ENCODE measurements at regions not wholly inside any gene's neighbourhood (a gene's known extent, or its start where the extent isn't known, plus 50 kb on each side); places are given as distances from the start of the nearest gene placed in this dataset.
"Not testable (repeated sequence)": the region's sequence is repeated elsewhere in the genome, so short reads cannot be mapped to it uniquely, and the experiment has no call there.

DNA sequence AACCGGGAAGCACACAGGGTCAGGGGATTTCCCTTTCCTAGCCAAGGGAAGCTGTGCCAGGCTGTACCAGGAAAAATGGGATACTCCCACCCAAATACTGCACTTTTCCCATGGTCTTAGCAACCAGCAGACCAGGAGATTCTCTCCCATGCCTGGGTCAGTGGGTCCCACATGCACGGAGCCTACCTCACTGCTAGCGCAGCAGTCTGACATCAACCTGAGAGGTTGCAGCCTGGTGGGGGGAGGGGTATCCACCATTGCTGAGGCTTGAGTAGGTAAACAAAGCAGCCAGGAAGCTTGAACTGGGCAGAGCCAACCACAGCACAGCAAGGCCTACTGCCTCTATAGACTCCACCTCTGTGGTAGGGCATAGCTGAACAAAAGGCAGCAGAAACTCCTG lies 85.5 kb upstream of the LRRC4C start:
- H3K27me3 ChIP-seq (ENCODE audit: control insufficient read depth in 2 of 2, insufficient read depth in 1 of 2, low read length in 1 of 2); DNase-seq (ENCODE audit: low read depth in 6 of 9, low spot score in 9 of 9); H3K4me1 ChIP-seq (ENCODE audit: control insufficient read depth in 2 of 2, insufficient read depth in 2 of 2, low read length in 2 of 2); H3K9me3 ChIP-seq (ENCODE audit: control insufficient read depth in 2 of 2, insufficient read depth in 1 of 2, low read length in 1 of 2); H3K36me3 ChIP-seq (ENCODE audit: control insufficient read depth in 2 of 2, insufficient read depth in 2 of 2, low read length in 1 of 2); H3K27ac ChIP-seq (ENCODE audit: low read depth in 1 of 2, low read length in 1 of 2); H3K4me3 ChIP-seq (ENCODE audit: low read length in 2 of 2): not testable (repeated sequence)
- WGBS: 98% methylated on average over 3 of the region's 3 CpGs

DNA sequence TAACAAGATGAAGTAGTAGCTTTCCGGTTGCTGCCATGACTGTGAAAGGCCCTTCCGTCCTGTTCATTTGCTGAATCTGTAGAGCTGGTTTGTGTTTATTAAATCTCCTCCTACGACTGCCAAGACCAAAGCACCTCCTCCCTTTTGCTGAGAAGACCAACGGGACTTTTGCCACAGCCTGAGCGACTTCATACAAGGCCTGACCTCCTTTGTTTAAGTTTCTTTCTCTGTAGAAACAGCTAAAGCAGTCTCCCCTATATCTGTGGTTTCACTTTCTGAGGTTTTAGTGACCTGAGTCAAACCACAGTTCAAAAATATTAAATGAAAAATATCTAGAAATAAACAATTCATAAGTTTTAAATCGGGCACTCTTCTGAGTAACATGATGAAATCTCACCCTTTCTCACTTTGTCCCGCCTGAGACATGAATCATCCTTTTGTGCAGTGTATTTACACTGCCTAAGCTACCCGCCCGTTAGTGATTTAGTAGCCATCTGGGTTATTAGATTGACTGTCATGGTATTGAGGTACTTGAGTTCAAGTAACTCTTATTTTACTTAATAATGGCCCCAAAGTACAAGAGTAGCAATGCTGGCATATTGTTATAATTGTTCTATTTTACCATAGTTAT lies 119.1 kb upstream of the LRRC4C start:
- Histone ChIP-seq H3K9me3 (ENCODE audit: control insufficient read depth in 2 of 2, insufficient read depth in 1 of 2, low read length in 1 of 2) (no peaks in the 10 kb centered on the region), H3K4me3 (ENCODE audit: low read length in 2 of 2) (no peak overlapping the region), H3K27me3 (ENCODE audit: control insufficient read depth in 2 of 2, insufficient read depth in 1 of 2, low read length in 1 of 2) (no peaks in the 10 kb centered on the region), H3K27ac (ENCODE audit: low read depth in 1 of 2, low read length in 1 of 2) (no peak overlapping the region), H3K36me3 (ENCODE audit: control insufficient read depth in 2 of 2, insufficient read depth in 2 of 2, low read length in 1 of 2) (no peaks in the 10 kb centered on the region), H3K4me1 (ENCODE audit: control insufficient read depth in 2 of 2, insufficient read depth in 2 of 2, low read length in 2 of 2) (no peaks in the 10 kb centered on the region)
- no peak for DNase-seq (ENCODE audit: low read depth in 6 of 9, low spot score in 9 of 9)
- WGBS: 91% methylated on average over 9 of the region's 9 CpGs

DNA sequence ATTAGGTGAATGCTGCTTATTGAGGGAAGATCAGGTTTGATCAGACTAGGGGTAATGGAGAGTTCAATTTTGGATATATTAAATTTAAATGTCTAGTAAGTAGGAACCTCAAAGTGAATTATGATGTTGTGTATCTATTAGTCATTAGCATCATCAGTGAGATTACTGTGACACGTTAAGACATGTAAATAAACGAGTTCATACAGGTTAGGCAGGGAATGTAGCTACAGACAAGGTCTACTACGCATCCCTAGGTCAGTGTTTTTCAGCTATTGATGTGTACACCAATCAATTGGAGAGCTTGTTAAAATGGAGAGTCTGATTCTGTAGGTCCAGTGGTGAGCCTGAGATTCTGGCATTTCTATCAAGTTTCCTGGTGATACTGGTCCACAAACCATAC lies 120.1 kb upstream of the LRRC4C start:
- DNase-seq (ENCODE audit: low read depth in 6 of 9, low spot score in 9 of 9): no peak
- Histone ChIP-seq H3K4me1 (ENCODE audit: control insufficient read depth in 2 of 2, insufficient read depth in 2 of 2, low read length in 2 of 2) (no peaks in the 10 kb centered on the region), H3K27ac (ENCODE audit: low read depth in 1 of 2, low read length in 1 of 2) (no peak overlapping the region), H3K9me3 (ENCODE audit: control insufficient read depth in 2 of 2, insufficient read depth in 1 of 2, low read length in 1 of 2) (no peaks in the 10 kb centered on the region), H3K36me3 (ENCODE audit: control insufficient read depth in 2 of 2, insufficient read depth in 2 of 2, low read length in 1 of 2) (no peaks in the 10 kb centered on the region), H3K27me3 (ENCODE audit: control insufficient read depth in 2 of 2, insufficient read depth in 1 of 2, low read length in 1 of 2) (no peaks in the 10 kb centered on the region), H3K4me3 (ENCODE audit: low read length in 2 of 2) (no peak overlapping the region)
- WGBS: 87% methylated on average over 3 of the region's 3 CpGs

DNA sequence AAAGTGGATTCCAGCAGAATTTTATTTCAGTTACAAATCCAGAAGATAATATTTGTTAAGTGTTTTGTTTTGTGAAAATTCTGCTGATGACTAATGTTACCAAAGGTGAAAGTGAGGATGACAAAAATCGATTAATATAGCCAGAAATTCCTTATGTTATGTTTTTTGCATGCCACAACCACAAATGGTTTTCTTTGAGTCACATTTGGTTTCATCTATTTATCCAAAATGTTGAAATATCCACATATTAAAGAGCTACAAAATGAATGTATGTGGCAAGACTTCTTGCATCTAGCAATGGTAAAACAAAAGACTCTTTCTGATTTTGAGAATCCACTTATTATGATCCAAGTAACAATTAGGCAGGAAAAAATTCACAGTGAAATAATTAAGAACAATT lies 150.1 kb upstream of the LRRC4C start:
- 55% methylated on average over 1 of the region's 1 CpG for WGBS

DNA sequence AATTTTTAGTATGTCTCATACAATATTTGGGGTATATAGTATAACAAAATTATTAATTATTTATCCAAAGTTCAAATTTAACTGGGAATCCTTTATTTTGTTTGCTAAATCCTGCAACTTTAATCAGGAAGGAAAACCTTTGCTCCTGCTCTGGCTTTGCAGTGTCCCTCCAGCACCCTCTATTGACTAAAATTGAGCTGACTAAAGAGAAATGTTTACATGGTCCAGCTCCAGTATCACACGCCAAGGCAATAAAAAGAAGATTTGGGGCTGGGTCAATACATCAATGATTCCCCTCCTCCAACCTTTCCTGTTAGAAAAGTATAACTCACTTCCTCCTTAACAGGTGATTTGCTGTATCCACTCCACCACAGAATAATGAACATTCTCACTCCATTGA lies 153.0 kb upstream of the LRRC4C start:
- H3K9me3 ChIP-seq (ENCODE audit: control insufficient read depth in 2 of 2, insufficient read depth in 1 of 2, low read length in 1 of 2): no peaks in the 10 kb centered on the region
- no peak for DNase-seq (ENCODE audit: low read depth in 6 of 9, low spot score in 9 of 9)
- H3K27ac ChIP-seq (ENCODE audit: low read depth in 1 of 2, low read length in 1 of 2): no peak overlapping the region
- no peaks in the 10 kb centered on the region for H3K36me3 ChIP-seq (ENCODE audit: control insufficient read depth in 2 of 2, insufficient read depth in 2 of 2, low read length in 1 of 2)
- no peak overlapping the region for H3K4me3 ChIP-seq (ENCODE audit: low read length in 2 of 2)
- WGBS: 65% methylated on average over 1 of the region's 1 CpG
- no peaks in the 10 kb centered on the region for H3K27me3 ChIP-seq (ENCODE audit: control insufficient read depth in 2 of 2, insufficient read depth in 1 of 2, low read length in 1 of 2)
- H3K4me1 ChIP-seq (ENCODE audit: control insufficient read depth in 2 of 2, insufficient read depth in 2 of 2, low read length in 2 of 2): no peaks in the 10 kb centered on the region

More for the DNA sequence above, 150.1 kb upstream of the LRRC4C start:
- Histone ChIP-seq H3K27me3 (ENCODE audit: control insufficient read depth in 2 of 2, insufficient read depth in 1 of 2, low read length in 1 of 2) (no peaks in the 10 kb centered on the region), H3K36me3 (ENCODE audit: control insufficient read depth in 2 of 2, insufficient read depth in 2 of 2, low read length in 1 of 2) (no peaks in the 10 kb centered on the region), H3K9me3 (ENCODE audit: control insufficient read depth in 2 of 2, insufficient read depth in 1 of 2, low read length in 1 of 2) (no peaks in the 10 kb centered on the region), H3K4me3 (ENCODE audit: low read length in 2 of 2) (no peak overlapping the region), H3K27ac (ENCODE audit: low read depth in 1 of 2, low read length in 1 of 2) (no peak overlapping the region), H3K4me1 (ENCODE audit: control insufficient read depth in 2 of 2, insufficient read depth in 2 of 2, low read length in 2 of 2) (no peaks in the 10 kb centered on the region)
- no peak for DNase-seq (ENCODE audit: low read depth in 6 of 9, low spot score in 9 of 9)

DNA sequence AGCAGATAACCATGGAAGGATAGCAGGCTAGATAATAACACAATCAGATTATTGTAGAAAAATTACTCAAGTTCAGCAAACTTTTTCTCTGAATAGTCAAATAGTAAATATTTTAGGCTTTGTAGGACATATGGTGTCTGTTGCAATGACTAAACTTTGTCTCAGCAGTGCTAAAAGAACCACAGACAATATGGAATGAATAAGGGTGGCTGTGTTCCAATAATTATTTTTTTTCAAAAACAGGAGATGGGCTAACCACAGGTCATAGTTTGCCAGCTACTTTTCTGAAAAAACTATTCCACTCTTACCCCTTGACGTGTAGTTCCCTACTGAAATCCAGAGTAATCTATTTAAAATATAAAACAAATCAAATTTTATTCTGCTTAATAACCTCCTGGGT lies 153.9 kb upstream of the LRRC4C start:
- no peak for DNase-seq (ENCODE audit: low read depth in 6 of 9, low spot score in 9 of 9)
- no peak overlapping the region for H3K4me3 ChIP-seq (ENCODE audit: low read length in 2 of 2)
- H3K27ac ChIP-seq (ENCODE audit: low read depth in 1 of 2, low read length in 1 of 2): no peak overlapping the region
- H3K4me1 ChIP-seq (ENCODE audit: control insufficient read depth in 2 of 2, insufficient read depth in 2 of 2, low read length in 2 of 2): no peaks in the 10 kb centered on the region
- H3K27me3 ChIP-seq (ENCODE audit: control insufficient read depth in 2 of 2, insufficient read depth in 1 of 2, low read length in 1 of 2): no peaks in the 10 kb centered on the region
- no peaks in the 10 kb centered on the region for H3K36me3 ChIP-seq (ENCODE audit: control insufficient read depth in 2 of 2, insufficient read depth in 2 of 2, low read length in 1 of 2)
- 91% methylated on average over 1 of the region's 1 CpG for WGBS
- no peaks in the 10 kb centered on the region for H3K9me3 ChIP-seq (ENCODE audit: control insufficient read depth in 2 of 2, insufficient read depth in 1 of 2, low read length in 1 of 2)

DNA sequence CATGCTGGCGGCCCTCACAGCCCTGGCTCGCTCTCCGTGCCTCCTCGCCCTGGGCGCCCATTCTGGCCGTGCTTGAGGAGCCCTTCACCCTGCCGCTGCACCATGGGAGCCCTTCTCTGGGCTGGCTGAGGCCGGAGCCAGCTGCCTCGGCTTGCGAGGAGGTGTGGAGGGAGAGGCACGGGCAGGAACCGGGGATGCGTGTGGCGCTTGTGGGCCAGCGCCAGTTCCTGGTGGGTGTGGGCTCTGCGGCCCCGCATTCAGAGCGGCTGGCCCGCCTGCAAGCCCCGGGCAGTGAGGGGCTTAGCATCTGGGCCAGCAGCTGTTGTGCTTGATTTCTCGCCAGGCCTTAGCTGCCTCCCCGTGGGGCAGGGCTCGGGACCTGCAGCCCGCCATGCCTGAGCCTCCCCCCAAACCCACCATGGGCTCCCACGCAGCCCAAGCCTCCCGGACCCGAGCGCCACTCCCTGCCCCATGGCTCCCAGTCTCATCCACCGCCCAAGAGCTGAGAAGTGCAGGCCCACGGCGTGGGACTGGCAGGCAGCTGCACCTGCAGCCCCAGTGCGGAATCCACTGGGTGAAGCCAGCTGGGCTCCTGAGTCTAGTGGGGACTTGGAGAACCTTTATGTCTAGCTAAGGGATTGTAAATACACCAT lies 163.4 kb upstream of the LRRC4C start:
- 94% methylated on average over 32 of the region's 32 CpGs for WGBS
- no peak for DNase-seq (ENCODE audit: low read depth in 6 of 9, low spot score in 9 of 9)
- Histone ChIP-seq H3K4me1 (ENCODE audit: control insufficient read depth in 2 of 2, insufficient read depth in 2 of 2, low read length in 2 of 2) (no peaks in the 10 kb centered on the region), H3K27ac (ENCODE audit: low read depth in 1 of 2, low read length in 1 of 2) (no peak overlapping the region), H3K4me3 (ENCODE audit: low read length in 2 of 2) (no peak overlapping the region), H3K27me3 (ENCODE audit: control insufficient read depth in 2 of 2, insufficient read depth in 1 of 2, low read length in 1 of 2) (no peaks in the 10 kb centered on the region), H3K36me3 (ENCODE audit: control insufficient read depth in 2 of 2, insufficient read depth in 2 of 2, low read length in 1 of 2) (no peaks in the 10 kb centered on the region), H3K9me3 (ENCODE audit: control insufficient read depth in 2 of 2, insufficient read depth in 1 of 2, low read length in 1 of 2) (peaks cover 2 to 14% of the 10 kb centered on the region in 2 donors)

DNA sequence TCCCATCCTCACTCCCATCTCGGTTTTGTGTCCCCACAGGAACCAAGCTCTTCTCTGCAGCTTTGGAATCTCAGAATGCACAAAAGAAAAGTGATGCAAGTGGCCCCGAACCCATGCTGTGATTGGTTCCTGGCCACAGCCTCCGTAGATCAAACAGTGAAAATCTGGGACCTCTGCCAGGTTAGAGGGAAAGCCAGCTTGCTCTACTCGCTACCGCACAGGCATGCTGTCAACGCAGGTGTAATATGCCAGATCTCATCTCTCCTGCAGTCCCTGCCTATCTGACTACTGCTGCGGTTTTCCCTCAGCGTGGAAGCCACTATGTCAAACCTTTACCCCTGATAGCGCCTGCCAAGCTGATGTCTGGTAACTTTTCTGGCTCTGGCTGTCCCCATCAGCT lies 200.5 kb upstream of the LRRC4C start:
- no peak for DNase-seq (ENCODE audit: low read depth in 6 of 9, low spot score in 9 of 9)
- Histone ChIP-seq H3K36me3 (ENCODE audit: control insufficient read depth in 2 of 2, insufficient read depth in 2 of 2, low read length in 1 of 2) (no peaks in the 10 kb centered on the region), H3K4me1 (ENCODE audit: control insufficient read depth in 2 of 2, insufficient read depth in 2 of 2, low read length in 2 of 2) (no peaks in the 10 kb centered on the region), H3K27ac (ENCODE audit: low read depth in 1 of 2, low read length in 1 of 2) (no peak overlapping the region), H3K27me3 (ENCODE audit: control insufficient read depth in 2 of 2, insufficient read depth in 1 of 2, low read length in 1 of 2) (no peaks in the 10 kb centered on the region), H3K4me3 (ENCODE audit: low read length in 2 of 2) (no peak overlapping the region), H3K9me3 (ENCODE audit: control insufficient read depth in 2 of 2, insufficient read depth in 1 of 2, low read length in 1 of 2) (peaks cover 0 to 11% of the 10 kb centered on the region in 2 donors)
- WGBS: 86% methylated on average over 9 of the region's 9 CpGs

DNA sequence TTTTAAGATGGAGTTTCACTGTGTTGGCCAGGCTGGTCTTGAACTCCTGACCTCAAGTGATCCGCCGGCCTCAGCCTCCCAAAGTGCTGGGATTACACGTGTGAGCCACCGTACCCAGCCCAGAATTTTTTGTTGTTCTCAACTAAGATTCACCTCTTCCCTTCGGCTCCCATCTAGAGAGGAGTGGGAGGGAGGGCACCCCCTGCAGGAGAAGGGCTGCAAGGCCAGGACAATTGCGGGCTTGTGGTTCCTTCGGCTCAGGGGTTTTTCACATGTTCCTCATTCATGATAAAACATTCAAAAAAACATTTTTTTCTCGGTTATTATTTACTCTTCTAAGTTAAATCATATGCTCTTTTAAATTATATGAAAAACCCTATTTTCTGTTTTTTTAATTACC lies 201.1 kb upstream of the LRRC4C start:
- no peak overlapping the region for H3K4me3 ChIP-seq (ENCODE audit: low read length in 2 of 2)
- H3K4me1 ChIP-seq (ENCODE audit: control insufficient read depth in 2 of 2, insufficient read depth in 2 of 2, low read length in 2 of 2): no peaks in the 10 kb centered on the region
- DNase-seq (ENCODE audit: low read depth in 6 of 9, low spot score in 9 of 9): no peak
- H3K36me3 ChIP-seq (ENCODE audit: control insufficient read depth in 2 of 2, insufficient read depth in 2 of 2, low read length in 1 of 2): no peaks in the 10 kb centered on the region
- 76% methylated on average over 8 of the region's 8 CpGs for WGBS
- peaks cover 0 to 11% of the 10 kb centered on the region in 2 donors for H3K9me3 ChIP-seq (ENCODE audit: control insufficient read depth in 2 of 2, insufficient read depth in 1 of 2, low read length in 1 of 2)
- H3K27me3 ChIP-seq (ENCODE audit: control insufficient read depth in 2 of 2, insufficient read depth in 1 of 2, low read length in 1 of 2): no peaks in the 10 kb centered on the region
- H3K27ac ChIP-seq (ENCODE audit: low read depth in 1 of 2, low read length in 1 of 2): no peak overlapping the region
